Bronchial epithelial cell (primary cell): ENCODE measurements at regions not wholly inside any gene's neighbourhood (a gene's known extent, or its start where the extent isn't known, plus 50 kb on each side); places are given as distances from the start of the nearest gene placed in this dataset.

ENCODE experiments used
- DNase-seq: peaks from one replicate; pipeline ENCODE4 v3.0.0-alpha.2; 2010; ENCODE audit warnings: low read depth
- FAIRE-seq: peaks from 2 replicates; lab custom pipeline; 2011; peaks lifted over from hg19 to GRCh38; lab: Jason Lieb, UNC
- H3K27me3 ChIP-seq: 2 replicates; pipeline ENCODE4 v1.5.1; 2011; ENCODE audit warnings: low read length; ENCODE audit not compliant: control insufficient read depth, insufficient read depth
- H3K36me3 ChIP-seq: 2 replicates; pipeline ENCODE4 v1.5.1; 2011; ENCODE audit warnings: low read length; ENCODE audit not compliant: control insufficient read depth, insufficient read depth
- H3K4me3 ChIP-seq: 2 replicates; pipeline ENCODE4 v1.5.1; 2011; ENCODE audit warnings: mild to moderate bottlenecking, low read depth, low read length, control low read depth
- TF ChIP-seq, protein P1 (sequence below): IDR thresholded peaks from 2 replicates; pipeline ENCODE4 v1.5.1; 2011; ENCODE audit warnings: mild to moderate bottlenecking, moderate library complexity, low read length, control low read depth, inconsistent platforms; ENCODE audit not compliant: insufficient read depth, severe bottlenecking

GRCh38 chr4:14478504-14478903, 523.8 kb upstream of the CPEB2 start:
- H3K27me3 ChIP-seq, result no peaks in the 10 kb centered on the region
- TF ChIP-seq, protein P1, sequence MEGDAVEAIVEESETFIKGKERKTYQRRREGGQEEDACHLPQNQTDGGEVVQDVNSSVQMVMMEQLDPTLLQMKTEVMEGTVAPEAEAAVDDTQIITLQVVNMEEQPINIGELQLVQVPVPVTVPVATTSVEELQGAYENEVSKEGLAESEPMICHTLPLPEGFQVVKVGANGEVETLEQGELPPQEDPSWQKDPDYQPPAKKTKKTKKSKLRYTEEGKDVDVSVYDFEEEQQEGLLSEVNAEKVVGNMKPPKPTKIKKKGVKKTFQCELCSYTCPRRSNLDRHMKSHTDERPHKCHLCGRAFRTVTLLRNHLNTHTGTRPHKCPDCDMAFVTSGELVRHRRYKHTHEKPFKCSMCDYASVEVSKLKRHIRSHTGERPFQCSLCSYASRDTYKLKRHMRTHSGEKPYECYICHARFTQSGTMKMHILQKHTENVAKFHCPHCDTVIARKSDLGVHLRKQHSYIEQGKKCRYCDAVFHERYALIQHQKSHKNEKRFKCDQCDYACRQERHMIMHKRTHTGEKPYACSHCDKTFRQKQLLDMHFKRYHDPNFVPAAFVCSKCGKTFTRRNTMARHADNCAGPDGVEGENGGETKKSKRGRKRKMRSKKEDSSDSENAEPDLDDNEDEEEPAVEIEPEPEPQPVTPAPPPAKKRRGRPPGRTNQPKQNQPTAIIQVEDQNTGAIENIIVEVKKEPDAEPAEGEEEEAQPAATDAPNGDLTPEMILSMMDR, result no peak
- no peak overlapping the region for H3K4me3 ChIP-seq
- DNase-seq (no peak), FAIRE-seq (no peak)
- H3K36me3 ChIP-seq, result no peaks in the 10 kb centered on the region

- no peak for FAIRE-seq
- H3K27me3 ChIP-seq, result no peaks in the 10 kb centered on the region
- DNase-seq, result no peak
- TF ChIP-seq, protein P1, result no peak
- no peak overlapping the region for H3K4me3 ChIP-seq
- H3K36me3 ChIP-seq, result no peaks in the 10 kb centered on the region
Observed at GRCh38 chr4:14496408-14496807, 505.9 kb upstream of the CPEB2 start.

DNA sequence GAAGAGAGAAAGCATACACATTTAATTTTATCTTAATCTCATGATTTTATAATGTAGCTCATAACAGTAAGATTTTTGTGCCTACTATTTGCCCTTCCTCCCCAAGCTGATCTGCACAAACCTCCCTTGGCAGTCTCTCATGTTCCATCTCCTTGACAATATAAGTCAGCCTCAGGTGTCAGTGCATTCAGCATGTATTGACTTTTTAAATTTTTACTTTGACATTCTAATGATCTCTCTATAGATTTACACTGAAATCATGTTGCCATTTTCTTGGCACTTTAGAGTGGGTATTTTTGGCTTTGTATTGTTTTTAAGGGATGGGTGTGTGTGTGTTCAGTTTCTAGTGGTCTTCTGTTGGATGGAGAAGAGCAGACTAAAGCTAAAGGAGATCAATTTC, 505.3 kb upstream of the CPEB2 start:
- Histone ChIP-seq H3K27me3 (no peaks in the 10 kb centered on the region), H3K4me3 (no peak overlapping the region), H3K36me3 (no peaks in the 10 kb centered on the region)
- DNase-seq (no peak), FAIRE-seq (no peak)
- TF ChIP-seq, protein P1, result no peak

GRCh38 chr4:14504162-14504561, 498.1 kb upstream of the CPEB2 start:
- no peak overlapping the region for H3K4me3 ChIP-seq
- TF ChIP-seq, protein P1, result no peak
- FAIRE-seq, result no peak
- DNase-seq, result no peak
- no peaks in the 10 kb centered on the region for H3K27me3 ChIP-seq
- H3K36me3 ChIP-seq, result no peaks in the 10 kb centered on the region

- H3K27me3 ChIP-seq, result no peaks in the 10 kb centered on the region
- H3K36me3 ChIP-seq, result no peaks in the 10 kb centered on the region
- FAIRE-seq (no peak), DNase-seq (peak; percentile 10)
- no peak overlapping the region for H3K4me3 ChIP-seq
- TF ChIP-seq, protein P1, result no peak
Observed at GRCh38 chr4:14513471-14513870, 488.8 kb upstream of the CPEB2 start.

DNA sequence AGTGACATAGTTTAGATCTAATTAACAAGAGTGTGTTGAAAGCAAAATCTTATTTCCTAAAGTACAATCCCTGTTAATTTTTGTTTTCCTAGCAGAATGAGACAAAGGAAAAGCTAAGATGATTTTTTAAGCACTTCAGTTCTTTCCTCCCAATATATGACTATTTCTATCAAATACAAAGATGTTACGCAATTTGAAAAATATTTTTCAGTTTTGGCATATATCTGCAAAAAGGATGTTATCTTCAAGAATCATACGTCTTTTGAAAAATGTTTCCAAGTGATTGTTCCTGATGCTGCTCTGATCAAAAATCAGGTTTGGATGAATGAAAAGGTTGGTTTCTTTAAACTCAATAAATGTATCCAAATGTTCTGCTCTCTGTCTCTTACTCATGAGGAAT, 486.7 kb upstream of the CPEB2 start:
- H3K4me3 ChIP-seq, result no peak overlapping the region
- TF ChIP-seq, protein P1, result no peak
- no peaks in the 10 kb centered on the region for H3K27me3 ChIP-seq
- FAIRE-seq (no peak), DNase-seq (no peak)
- no peaks in the 10 kb centered on the region for H3K36me3 ChIP-seq
